ENCODE measurements at regions not wholly inside any gene's neighbourhood (a gene's known extent, or its start where the extent isn't known, plus 50 kb on each side); places are given as distances from the start of the nearest gene placed in this dataset.

DNA sequence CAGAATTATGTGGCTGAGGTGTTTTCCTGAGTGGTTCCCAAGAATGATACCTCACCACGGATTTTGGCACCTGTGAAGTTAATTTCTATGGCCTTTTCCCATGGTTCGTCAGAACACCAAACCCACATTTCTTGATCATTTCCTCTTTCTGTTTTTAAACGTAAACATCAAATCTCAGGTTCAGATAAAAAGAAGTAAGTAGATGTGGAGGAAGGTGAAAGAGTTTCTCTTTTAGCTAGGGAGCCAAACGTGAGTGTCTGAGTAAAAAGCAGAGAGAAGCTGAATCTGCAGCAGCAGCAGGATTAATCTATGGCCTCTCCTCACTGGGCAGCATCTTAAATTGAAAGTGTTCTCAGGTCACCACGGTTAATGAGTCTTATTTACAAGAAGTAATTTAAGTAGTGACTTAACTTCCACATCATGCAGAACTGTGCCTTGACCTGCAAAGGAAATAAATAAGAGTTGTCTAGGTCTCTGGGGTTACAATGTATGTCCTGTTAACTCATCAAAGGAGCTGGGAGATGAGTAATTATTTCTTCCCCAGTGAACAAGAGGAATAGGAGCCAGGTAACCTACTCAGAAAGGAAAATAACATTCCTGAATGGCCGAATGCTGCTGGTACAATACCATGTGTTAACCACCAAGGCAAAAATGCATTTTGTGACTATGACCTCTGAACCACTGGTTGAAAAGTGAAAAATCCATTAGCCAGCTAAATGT, 139.6 kb upstream of the NETO1 start:
- no peak for TF ChIP-seq EZH2 (IDR thresholded peaks at IDR 0.05; ENCODE audit: borderline replicate concordance, low read depth, low read length, poor library complexity, severe bottlenecking)
- TF ChIP-seq, protein P1, sequence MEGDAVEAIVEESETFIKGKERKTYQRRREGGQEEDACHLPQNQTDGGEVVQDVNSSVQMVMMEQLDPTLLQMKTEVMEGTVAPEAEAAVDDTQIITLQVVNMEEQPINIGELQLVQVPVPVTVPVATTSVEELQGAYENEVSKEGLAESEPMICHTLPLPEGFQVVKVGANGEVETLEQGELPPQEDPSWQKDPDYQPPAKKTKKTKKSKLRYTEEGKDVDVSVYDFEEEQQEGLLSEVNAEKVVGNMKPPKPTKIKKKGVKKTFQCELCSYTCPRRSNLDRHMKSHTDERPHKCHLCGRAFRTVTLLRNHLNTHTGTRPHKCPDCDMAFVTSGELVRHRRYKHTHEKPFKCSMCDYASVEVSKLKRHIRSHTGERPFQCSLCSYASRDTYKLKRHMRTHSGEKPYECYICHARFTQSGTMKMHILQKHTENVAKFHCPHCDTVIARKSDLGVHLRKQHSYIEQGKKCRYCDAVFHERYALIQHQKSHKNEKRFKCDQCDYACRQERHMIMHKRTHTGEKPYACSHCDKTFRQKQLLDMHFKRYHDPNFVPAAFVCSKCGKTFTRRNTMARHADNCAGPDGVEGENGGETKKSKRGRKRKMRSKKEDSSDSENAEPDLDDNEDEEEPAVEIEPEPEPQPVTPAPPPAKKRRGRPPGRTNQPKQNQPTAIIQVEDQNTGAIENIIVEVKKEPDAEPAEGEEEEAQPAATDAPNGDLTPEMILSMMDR (conservative IDR thresholded peaks at IDR 0.05; ENCODE audit: low read depth, low read length) = no peak

All from A673 (cell line).